ENCODE measurements at regions not wholly inside any gene's neighbourhood (a gene's known extent, or its start where the extent isn't known, plus 50 kb on each side); places are given as distances from the start of the nearest gene placed in this dataset.

- Mint-ChIP-seq H3K9me3 (peaks cover 8% of the 10 kb centered on the region; the same call in 1 of the 2 replicates), H3K27me3 (ENCODE audit: low read depth) (no peaks in the 10 kb centered on the region), H3K27ac (no peak overlapping the region), H3K4me1 (no peaks in the 10 kb centered on the region), H3K36me3 (no peaks in the 10 kb centered on the region), H3K4me3 (no peak overlapping the region)
- ChIA-PET CTCF (no interaction called here), POLR2A (no interaction called here)
- TF ChIP-seq JAZF1 (CRISPR knock-in tag; IDR thresholded peaks at IDR 0.05) (no peak), SMAD3 (CRISPR knock-in tag; IDR thresholded peaks at IDR 0.05; ENCODE audit: borderline replicate concordance) (no peak), ZNF219 (CRISPR knock-in tag; IDR thresholded peaks at IDR 0.05; ENCODE audit: borderline replicate concordance) (no peak), ZNF512 (CRISPR knock-in tag; IDR thresholded peaks at IDR 0.05; ENCODE audit: borderline replicate concordance) (no peak), FOXP1 (CRISPR knock-in tag; IDR thresholded peaks at IDR 0.05; ENCODE audit: borderline replicate concordance) (no peak), GABPB1 (CRISPR knock-in tag; IDR thresholded peaks at IDR 0.05) (no peak), FOXK1 (CRISPR knock-in tag; IDR thresholded peaks at IDR 0.05) (no peak)
- no peak for DNase-seq (ENCODE audit: low spot score)
- no peak for ATAC-seq
Observed at GRCh38 chr13:88360761-88361160, 689.6 kb downstream of the SLITRK5 start.

GRCh38 chr13:88369866-88370265 is 698.7 kb downstream of the SLITRK5 start:
- H3K36me3 Mint-ChIP-seq = peaks cover 16% of the 10 kb centered on the region
- no peak for ATAC-seq
- no peak overlapping the region for H3K27ac Mint-ChIP-seq
- ChIA-PET POLR2A (no interaction called here), CTCF (no interaction called here)
- H3K4me1 Mint-ChIP-seq = no peaks in the 10 kb centered on the region
- DNase-seq (ENCODE audit: low spot score) = no peak
- peaks cover 22% of the 10 kb centered on the region for H3K9me3 Mint-ChIP-seq
- no peaks in the 10 kb centered on the region for H3K27me3 Mint-ChIP-seq (ENCODE audit: low read depth)
- H3K4me3 Mint-ChIP-seq = no peak overlapping the region
- TF ChIP-seq ZNF232 (CRISPR knock-in tag; IDR thresholded peaks at IDR 0.05) (no peak), CREM (CRISPR knock-in tag; IDR thresholded peaks at IDR 0.05) (no peak), GTF2I (CRISPR knock-in tag; conservative IDR thresholded peaks at IDR 0.05) (no peak), ZSCAN18 (CRISPR knock-in tag; IDR thresholded peaks at IDR 0.05) (no peak), ZNF425 (CRISPR knock-in tag; conservative IDR thresholded peaks at IDR 0.05) (no peak), OVOL2 (CRISPR knock-in tag; IDR thresholded peaks at IDR 0.05; ENCODE audit: borderline replicate concordance) (no peak), CTCF (IDR thresholded peaks at IDR 0.05) (no peak), ZNF423 (CRISPR knock-in tag; IDR thresholded peaks at IDR 0.05) (no peak), NR3C1 (CRISPR knock-in tag; conservative IDR thresholded peaks at IDR 0.05; ENCODE audit: low read depth) (no peak), E2F1 (CRISPR knock-in tag; IDR thresholded peaks at IDR 0.05) (no peak), ATF2 (CRISPR knock-in tag; IDR thresholded peaks at IDR 0.05; ENCODE audit: borderline replicate concordance, low read depth) (no peak), ZBTB21 (CRISPR knock-in tag; IDR thresholded peaks at IDR 0.05; ENCODE audit: borderline replicate concordance) (no peak), ARID4B (CRISPR knock-in tag; IDR thresholded peaks at IDR 0.05; ENCODE audit: borderline replicate concordance) (no peak), RORB (CRISPR knock-in tag; IDR thresholded peaks at IDR 0.05) (no peak), MYBL2 (CRISPR knock-in tag; IDR thresholded peaks at IDR 0.05) (no peak)
